ENCODE measurements at regions not wholly inside any gene's neighbourhood (a gene's known extent, or its start where the extent isn't known, plus 50 kb on each side); places are given as distances from the start of the nearest gene placed in this dataset.
"Not testable (repeated sequence)": the region's sequence is repeated elsewhere in the genome, so short reads cannot be mapped to it uniquely, and the experiment has no call there.

GRCh38 chr4:116536024-116536423 is 549.4 kb downstream of the TRAM1L1 start:
- DNase-seq = not testable (repeated sequence)

DNA sequence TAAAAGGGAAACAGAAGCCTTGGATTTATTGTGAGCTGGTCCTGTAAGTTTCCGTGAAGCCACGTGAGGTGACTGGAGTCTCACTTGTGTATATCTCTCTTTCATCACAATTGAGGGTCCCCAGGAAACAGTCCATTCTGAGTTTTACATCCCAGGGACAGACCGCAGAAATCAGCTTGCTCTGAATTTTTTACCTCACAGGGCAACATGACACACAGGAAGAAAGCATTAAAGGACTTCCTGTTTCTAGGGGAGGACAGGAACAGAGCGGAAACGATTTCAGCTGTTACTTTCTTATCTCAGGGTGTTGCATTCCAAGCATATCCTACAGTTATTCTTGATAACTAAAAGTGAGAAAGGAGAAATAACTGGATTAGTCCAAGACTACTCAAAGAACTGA is 553.5 kb downstream of the TRAM1L1 start:
- no peak for DNase-seq

DNA sequence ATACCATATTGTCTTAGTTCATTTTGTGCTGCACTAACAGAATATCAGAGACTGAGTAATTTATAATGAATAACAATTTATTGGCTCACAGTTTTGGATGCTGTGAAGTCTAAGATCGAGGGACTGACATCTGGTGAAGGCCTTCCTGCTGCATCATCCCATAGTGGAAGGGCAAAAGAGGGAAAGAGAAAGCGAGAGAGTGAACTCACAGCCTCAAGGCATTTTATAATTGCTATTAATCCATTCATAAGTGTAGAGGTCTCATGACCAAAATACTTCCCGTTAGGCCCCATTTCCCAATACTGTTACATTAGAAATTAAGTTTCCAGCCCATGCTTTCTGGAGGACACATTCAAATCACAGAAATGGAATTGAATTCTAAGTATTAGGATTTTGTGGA is 554.4 kb downstream of the TRAM1L1 start:
- DNase-seq = no peak

DNA sequence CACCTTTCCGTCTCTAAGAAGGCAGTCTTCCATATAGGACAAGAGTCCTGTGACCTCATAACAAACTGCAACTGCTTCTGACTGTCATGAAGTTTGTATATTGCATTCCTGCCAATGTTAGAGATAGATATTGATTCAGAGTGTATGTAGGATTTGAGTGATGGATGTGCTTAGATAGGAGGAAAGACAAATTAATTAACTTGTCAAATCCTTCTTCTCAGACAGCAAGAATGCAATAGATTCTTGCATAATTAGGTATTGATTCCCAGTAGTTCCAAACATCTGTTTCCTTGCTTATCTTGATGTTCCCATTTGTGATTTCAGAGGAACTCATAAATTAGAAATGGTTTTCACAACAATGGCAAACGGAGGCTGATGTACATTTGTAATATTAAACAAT is 555.3 kb downstream of the TRAM1L1 start:
- DNase-seq = no peak

- DNase-seq = no peak
Measured at GRCh38 chr4:116529129-116529528, 556.2 kb downstream of the TRAM1L1 start.

GRCh38 chr4:116522922-116523321 is 562.5 kb downstream of the TRAM1L1 start:
- no peak for DNase-seq

- no peak for DNase-seq
Measured at GRCh38 chr4:116520886-116521285, 564.5 kb downstream of the TRAM1L1 start.

- no peak for DNase-seq
Measured at GRCh38 chr4:116516711-116517110, 568.7 kb downstream of the TRAM1L1 start.

DNA sequence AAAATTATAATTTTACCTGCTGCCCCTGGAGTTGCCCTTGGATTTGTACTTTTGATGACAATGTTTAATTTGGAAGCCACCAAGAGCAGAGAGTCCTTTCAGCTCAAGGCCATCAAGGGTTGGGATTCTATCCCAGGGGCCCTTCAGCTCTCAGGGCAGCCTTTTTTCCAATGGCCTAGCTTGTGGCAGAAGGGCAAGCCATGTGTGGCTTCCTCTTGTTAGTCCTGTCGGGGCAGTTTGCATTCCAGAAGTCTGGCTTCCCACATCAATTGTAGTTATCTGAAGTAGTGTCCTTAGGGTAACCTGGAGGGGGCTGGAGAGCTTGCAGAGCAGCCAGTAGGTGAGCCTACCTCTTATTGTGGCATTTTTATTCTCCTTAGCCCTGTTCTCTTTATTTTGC is 569.4 kb downstream of the TRAM1L1 start:
- DNase-seq = no peak

DNA sequence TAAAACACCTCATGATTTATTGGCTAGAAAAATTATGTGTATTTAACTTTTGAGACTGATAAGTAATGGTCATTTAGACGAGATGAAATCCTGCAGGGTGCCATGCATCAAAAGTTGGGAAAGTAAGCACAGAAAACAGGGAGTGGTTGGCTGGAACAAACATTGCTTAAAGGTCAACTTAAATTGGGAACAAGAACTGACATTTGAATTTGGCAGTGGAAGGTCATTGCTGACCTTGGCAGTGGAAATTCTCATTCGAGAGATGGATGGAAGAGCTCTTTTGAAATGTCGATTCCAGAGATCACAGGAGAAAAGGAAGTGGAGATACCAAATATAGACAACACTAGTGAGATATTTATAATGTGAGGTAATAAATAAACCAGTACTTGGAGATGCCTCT is 572.8 kb downstream of the TRAM1L1 start:
- no peak for DNase-seq

GRCh38 chr4:116501954-116502353 is 583.4 kb downstream of the TRAM1L1 start:
- no peak for DNase-seq

GRCh38 chr4:116500225-116500624 is 585.2 kb downstream of the TRAM1L1 start:
- no peak for DNase-seq

- no peak for DNase-seq
Measured at GRCh38 chr4:116489739-116490138, 595.6 kb downstream of the TRAM1L1 start.

GRCh38 chr4:116486401-116486800 is 599.0 kb downstream of the TRAM1L1 start:
- DNase-seq = no peak

DNA sequence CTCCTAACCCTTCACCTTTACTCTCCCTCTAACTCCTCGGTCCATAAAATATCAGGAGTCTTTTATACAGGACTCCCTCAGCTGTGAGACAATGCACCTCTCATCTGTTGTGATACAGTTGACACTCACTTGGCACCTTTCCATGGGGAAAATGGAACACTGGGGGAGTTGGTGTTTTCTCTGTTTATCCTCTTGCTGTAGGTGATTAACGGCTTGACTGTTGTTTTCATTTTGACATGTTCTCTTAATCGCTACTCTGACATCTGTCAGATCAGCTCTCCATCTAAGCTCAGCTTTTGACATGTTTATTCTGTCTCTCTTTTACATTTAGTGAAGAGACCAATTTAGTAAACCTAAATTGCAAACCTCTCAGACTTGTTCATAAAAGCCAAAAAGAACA is 604.8 kb downstream of the TRAM1L1 start:
- DNase-seq = no peak

DNA sequence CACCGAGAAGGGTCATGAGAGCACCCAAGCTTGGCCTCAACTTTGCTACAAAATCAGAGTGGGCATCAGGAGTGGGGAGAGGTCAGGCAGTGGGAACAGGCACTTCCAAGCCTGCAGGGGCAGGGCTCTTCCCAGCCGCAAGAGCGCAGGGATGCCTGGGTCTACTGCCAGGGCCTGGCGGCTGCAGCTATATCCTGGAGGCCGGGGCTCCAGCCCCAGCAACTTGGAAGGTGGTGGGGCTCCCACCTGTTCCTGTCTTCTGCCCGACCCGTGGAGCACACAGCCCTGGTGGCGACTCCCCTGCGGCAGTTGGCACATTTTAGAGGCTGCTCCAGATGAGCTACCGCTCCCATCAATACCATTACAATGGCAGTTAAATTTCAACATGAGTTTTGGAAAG is 607.0 kb downstream of the TRAM1L1 start:
- DNase-seq = no peak

DNA sequence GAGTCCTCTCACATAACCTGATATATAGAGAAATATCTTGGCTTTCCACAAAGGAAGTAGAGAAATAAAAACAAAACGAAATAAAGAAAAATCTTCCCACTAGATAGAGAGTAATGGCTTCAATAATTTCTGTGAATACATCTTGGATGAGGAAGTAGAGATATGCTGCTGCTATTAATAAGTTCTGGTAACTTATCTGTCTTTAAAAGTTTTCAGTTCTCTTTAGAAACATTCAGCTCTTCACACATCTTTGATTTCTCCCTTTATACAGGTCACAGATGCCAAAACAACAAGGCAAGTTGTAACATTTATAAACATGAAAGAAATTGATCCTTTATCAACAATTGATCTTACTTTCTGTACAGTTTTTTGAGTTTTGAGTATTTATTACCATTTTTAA is 615.8 kb downstream of the TRAM1L1 start:
- DNase-seq = no peak

DNA sequence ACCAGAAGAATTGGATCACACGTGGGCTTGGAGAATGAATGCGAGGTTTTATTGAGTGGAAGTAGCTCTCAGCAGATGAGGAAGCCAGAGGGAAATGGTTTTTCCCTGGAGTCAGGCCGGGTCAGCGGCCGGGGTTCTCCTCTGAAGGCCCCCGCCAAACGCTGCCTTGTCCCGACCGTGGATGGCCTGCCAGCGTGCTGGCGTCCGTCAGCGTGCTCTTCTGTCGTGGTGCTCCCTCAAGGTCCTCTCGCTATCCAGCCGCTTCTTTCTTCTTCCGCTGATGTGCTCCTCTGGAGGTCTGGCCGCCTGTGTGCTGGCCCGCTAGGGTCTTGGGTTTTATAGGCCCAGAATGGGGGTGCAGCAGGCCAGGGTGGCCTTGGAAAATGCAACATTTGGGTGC is 632.2 kb downstream of the TRAM1L1 start:
- no peak for DNase-seq

GRCh38 chr4:116449764-116450163 is 635.6 kb downstream of the TRAM1L1 start:
- no peak for DNase-seq

DNA sequence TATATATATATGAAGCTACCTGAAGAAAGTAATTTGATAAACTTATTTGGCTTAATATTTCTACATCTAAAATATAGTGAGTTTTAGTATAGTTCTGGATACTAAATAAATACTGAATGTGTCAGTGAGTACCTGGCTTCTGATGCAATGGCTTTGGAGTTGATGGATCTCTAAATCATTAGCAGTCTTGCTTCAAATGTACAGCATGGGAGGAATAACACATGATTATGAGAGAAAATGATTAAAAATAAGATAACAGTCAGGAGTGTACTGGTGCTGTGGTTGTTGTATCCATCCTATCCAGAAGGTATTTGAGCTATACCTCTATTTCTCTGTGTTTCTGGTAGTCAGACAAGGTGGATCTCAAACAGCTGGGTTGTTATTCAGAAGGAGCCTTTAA is 641.3 kb downstream of the TRAM1L1 start:
- no peak for DNase-seq

- no peak for DNase-seq
Measured at GRCh38 chr4:116438981-116439729, 646.2 kb downstream of the TRAM1L1 start.

- DNase-seq = no peak
Measured at GRCh38 chr4:116438417-116438816, 647.0 kb downstream of the TRAM1L1 start.

GRCh38 chr4:116427666-116428065 is 657.7 kb downstream of the TRAM1L1 start:
- no peak for DNase-seq

GRCh38 chr4:116413222-116413621 is 672.2 kb downstream of the TRAM1L1 start:
- no peak for DNase-seq

DNA sequence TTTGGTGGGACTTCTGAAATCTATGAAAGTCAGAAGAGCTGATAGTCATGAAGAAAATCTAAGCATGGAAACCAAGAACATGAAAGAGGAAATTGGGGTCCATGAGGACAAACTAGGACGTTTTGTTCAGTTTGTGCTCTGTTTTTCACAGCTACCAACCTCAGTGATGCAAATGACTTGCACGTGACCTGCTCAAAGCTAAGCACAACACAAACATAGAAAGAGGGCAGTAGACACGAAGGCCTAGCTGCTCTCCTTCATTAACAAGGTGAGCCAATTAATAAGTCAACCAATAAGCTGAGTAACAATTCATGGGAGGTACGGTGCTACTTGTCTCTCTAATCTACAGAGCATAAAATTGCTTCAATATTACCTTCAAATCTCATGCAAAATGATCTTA is 684.1 kb downstream of the TRAM1L1 start:
- no peak for DNase-seq

Measured in activated CD4-positive, alpha-beta T cell treated with anti-CD3 and anti-CD28 coated beads, Interleukin-2, amount 50 U/mL, for 48 hours (primary cell).